Adrenal gland (tissue), 9 donors: ENCODE measurements at regions not wholly inside any gene's neighbourhood (a gene's known extent, or its start where the extent isn't known, plus 50 kb on each side); places are given as distances from the start of the nearest gene placed in this dataset.

Experiments
- DNase-seq, 7 donors: peaks; one replicate each; pipeline ENCODE4 v3.0.0-alpha.2; 2019 to 2020
- H3K27ac ChIP-seq, 5 donors: fragments of 200-600 bp; sonication (generic) in 4 of 5; 1 replicate in 3 of 5; 2 replicates in 2 of 5; pipeline versions ENCODE4 v1.5.1 to v1.8.0; 2016 to 2020; ENCODE audit warnings: mild to moderate bottlenecking in 1 of 5
- H3K27me3 ChIP-seq: fragments of 200-600 bp; 2 replicates; pipeline ENCODE4 v1.8.0; 2021
- H3K36me3 ChIP-seq, 2 donors: fragments of 200-600 bp; replicated peaks in 1 of 2; 1 replicate in 1 of 2; 2 replicates in 1 of 2; pipeline versions ENCODE4 v1.5.1 to v1.8.0; 2018 to 2022
- H3K4me1 ChIP-seq, 2 donors: fragments of 200-600 bp; replicated peaks in 1 of 2; 1 replicate in 1 of 2; 2 replicates in 1 of 2; pipeline versions ENCODE4 v1.5.1 to v1.8.0; 2018 to 2021
- H3K4me3 ChIP-seq, 4 donors: fragments of 200-600 bp; sonication (generic) in 3 of 4; one replicate each; pipeline ENCODE4 v1.5.1; 2016 to 2018
- H3K9me3 ChIP-seq, 3 donors: fragments of 200-600 bp; sonication (generic) in 1 of 3; replicated peaks in 1 of 3; 1 replicate in 2 of 3; 2 replicates in 1 of 3; pipeline versions ENCODE4 v1.5.1 to v1.8.0; 2016 to 2021
- POLR2A ChIP-seq, 2 donors: fragments of 450-650 bp; IDR thresholded peaks; one replicate each; pipeline ENCODE4 v1.6.1; 2017; ENCODE audit warnings: antibody characterized with exemption in 2 of 2, mild to moderate bottlenecking in 2 of 2, moderate library complexity in 1 of 2
- WGBS, 4 donors: extraction: QIAGEN DNeasy Blood & Tissue Kit in 2 of 4; methylation state at CpG; one replicate each; pipeline versions ENCODE4 v1.1.5 to v1.1.7; 2013 to 2017; 5-methylcytosine and 5-hydroxymethylcytosine counted together
- intact Hi-C, 2 donors: fragments of 100-400 bp; cut with DNase I; formaldehyde crosslinking; loops; one replicate each; pipeline versions ENCODE4 v1.14.1 to v1.15.0; 2022 to 2023
- TF ChIP-seq, protein P1 (sequence below), 6 experiments: fragments of 450-650 bp in 4 of 6; fragments of 200-600 bp in 2 of 6; sonication (generic) in 1 of 6; IDR thresholded peaks; 1 replicate in 5 of 6; 2 replicates in 1 of 6; pipeline versions ENCODE4 v1.5.1 to v1.8.0; 2016 to 2021; ENCODE audit warnings: antibody characterized with exemption in 6 of 6, mild to moderate bottlenecking in 2 of 6, moderate library complexity in 1 of 6
- donor health status: healthy with polysubstance abuse.
- donor health status: Bipolar disorder and iron deficiency.
- donor health status: DM: yes; HTN: yes; CAD: no.
- donor health status: DM: no; HTN: no; CAD: no.
- donor health status: DM: no; HTN: no; CAD: no.

DNA sequence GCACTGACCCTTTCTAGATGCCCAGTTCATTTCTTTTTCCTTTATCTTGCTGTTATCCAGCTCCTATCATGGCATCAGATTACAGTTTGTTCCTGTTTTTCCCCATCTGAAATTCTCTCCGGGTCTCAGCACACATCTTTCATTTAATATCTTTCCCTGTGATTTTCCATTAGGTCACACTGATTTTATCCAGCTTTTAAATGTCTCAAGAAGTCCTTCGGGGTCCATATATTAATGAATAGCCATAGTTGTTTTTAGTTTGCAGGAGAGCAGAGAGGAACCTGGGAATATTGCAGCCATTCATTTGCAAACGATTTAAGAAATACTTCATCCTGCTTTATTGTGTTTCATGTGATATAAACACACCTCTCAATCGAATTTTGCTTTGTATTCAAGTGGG lies 374.2 kb downstream of the TDRD15 start:
- Histone ChIP-seq H3K4me1 (no peaks in the 10 kb centered on the region), H3K36me3 (no peaks in the 10 kb centered on the region), H3K9me3 (peaks cover 0 to 4% (median 0%) of the 10 kb centered on the region in 3 donors), H3K27ac (no peak overlapping the region), H3K27me3 (no peaks in the 10 kb centered on the region), H3K4me3 (no peak overlapping the region)
- 34 to 53% (median 38%) methylated on average over 4 of the region's 4 CpGs for WGBS, 4 donors
- TF ChIP-seq, protein P1, sequence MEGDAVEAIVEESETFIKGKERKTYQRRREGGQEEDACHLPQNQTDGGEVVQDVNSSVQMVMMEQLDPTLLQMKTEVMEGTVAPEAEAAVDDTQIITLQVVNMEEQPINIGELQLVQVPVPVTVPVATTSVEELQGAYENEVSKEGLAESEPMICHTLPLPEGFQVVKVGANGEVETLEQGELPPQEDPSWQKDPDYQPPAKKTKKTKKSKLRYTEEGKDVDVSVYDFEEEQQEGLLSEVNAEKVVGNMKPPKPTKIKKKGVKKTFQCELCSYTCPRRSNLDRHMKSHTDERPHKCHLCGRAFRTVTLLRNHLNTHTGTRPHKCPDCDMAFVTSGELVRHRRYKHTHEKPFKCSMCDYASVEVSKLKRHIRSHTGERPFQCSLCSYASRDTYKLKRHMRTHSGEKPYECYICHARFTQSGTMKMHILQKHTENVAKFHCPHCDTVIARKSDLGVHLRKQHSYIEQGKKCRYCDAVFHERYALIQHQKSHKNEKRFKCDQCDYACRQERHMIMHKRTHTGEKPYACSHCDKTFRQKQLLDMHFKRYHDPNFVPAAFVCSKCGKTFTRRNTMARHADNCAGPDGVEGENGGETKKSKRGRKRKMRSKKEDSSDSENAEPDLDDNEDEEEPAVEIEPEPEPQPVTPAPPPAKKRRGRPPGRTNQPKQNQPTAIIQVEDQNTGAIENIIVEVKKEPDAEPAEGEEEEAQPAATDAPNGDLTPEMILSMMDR (IDR thresholded peaks at IDR 0.05), result no peak
- no peak for TF ChIP-seq POLR2A (IDR thresholded peaks at IDR 0.05)
- no peak for DNase-seq
- intact Hi-C loops, result no loop called here

DNA sequence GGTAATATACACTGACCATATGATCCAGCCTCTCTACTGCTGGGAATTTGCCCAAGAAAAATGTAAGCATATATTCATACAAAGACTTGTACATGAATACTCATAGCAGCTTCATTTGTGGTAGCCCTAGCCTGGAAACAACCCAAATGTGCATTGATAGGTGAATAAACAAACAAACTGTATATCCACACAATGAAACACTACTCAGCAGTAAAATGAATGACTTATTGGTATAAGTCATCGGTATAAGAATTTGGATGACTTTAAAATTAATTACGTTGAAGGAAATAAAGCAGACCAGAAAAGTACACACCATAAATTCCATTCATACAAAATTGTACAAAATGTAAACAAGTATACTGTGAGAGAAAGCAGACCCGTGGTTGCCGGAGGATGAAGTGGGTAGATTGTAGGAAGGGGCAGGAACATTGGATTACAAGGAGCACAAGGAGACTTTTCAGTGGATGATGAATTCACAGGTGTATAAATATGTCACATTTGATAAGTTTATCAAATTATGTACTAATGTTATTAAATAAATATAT lies 376.7 kb downstream of the TDRD15 start:
- H3K4me3 ChIP-seq, result no peak overlapping the region
- intact Hi-C loops, result no loop called here
- no peak overlapping the region for H3K27ac ChIP-seq
- H3K27me3 ChIP-seq, result no peaks in the 10 kb centered on the region
- no peaks in the 10 kb centered on the region for H3K9me3 ChIP-seq
- 83 to 87% (median 86%) methylated on average over 4 of the region's 4 CpGs for WGBS, 4 donors
- H3K4me1 ChIP-seq, result no peaks in the 10 kb centered on the region
- no peak for TF ChIP-seq POLR2A (IDR thresholded peaks at IDR 0.05)
- TF ChIP-seq, protein P1 (IDR thresholded peaks at IDR 0.05), result no peak
- DNase-seq, result no peak
- H3K36me3 ChIP-seq, result no peaks in the 10 kb centered on the region

DNA sequence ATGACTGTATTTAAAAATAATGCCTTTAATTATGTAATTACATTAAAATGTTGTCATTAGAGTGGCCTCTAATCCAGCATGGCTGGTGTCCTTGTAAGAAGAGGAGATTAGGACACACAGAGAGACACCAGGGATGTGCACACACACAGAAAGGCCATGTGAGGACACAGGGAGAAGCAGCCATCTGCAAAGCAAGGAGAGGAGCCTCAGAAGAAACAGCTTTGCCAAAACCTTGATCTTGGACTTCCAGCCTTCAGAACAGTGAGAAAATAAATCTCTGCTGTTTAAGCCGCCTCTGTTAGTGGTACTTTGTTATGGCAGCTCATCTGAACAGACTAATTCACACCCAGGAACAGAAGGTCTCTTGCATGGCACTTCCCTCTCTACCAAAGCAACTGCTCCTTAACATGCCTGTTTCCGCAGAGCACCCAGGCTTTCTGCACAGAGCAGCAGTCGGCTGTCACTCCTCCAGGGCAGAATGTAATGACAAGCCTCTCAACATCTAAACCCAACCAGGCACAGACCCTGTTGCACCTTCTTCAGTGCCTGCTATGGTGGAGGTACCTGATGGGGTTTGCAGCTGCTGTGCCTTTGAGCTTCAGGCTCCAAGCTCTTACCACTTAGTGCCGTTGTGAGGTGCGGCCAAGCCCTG lies 377.7 kb downstream of the TDRD15 start:
- Histone ChIP-seq H3K4me3 (no peak overlapping the region), H3K9me3 (no peaks in the 10 kb centered on the region), H3K36me3 (no peaks in the 10 kb centered on the region), H3K27me3 (no peaks in the 10 kb centered on the region), H3K4me1 (no peaks in the 10 kb centered on the region), H3K27ac (no peak overlapping the region)
- WGBS, 4 donors, result 67 to 84% (median 77%) methylated on average over 5 of the region's 5 CpGs
- TF ChIP-seq POLR2A (IDR thresholded peaks at IDR 0.05), result no peak
- TF ChIP-seq, protein P1 (IDR thresholded peaks at IDR 0.05), result no peak
- intact Hi-C loops, result no loop called here
- no peak for DNase-seq

DNA sequence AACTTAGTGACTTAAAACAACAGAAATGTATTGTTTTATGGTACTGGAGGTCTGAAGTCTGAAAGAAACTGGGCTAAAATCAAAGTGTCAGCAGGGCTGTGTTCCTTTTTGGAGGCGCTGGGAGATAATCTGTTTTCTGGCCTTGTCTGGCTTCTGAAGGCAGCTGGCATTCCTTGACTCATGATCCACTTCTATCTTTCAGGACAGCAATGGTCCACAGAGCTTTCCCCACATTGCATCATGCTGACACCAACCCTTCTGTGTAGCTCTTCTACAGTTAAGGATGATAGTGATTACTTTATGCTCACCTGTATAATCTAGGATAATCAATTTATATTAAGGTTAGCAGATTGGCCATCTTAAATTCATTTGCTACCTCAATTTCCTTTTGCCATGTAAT lies 392.1 kb downstream of the TDRD15 start:
- H3K4me3 ChIP-seq, result no peak overlapping the region
- TF ChIP-seq POLR2A (IDR thresholded peaks at IDR 0.05), result no peak
- TF ChIP-seq, protein P1 (IDR thresholded peaks at IDR 0.05), result no peak

More for the DNA sequence above, 392.1 kb downstream of the TDRD15 start:
- H3K4me1 ChIP-seq, result no peaks in the 10 kb centered on the region
- no peaks in the 10 kb centered on the region for H3K9me3 ChIP-seq
- H3K27ac ChIP-seq, result no peak overlapping the region
- H3K36me3 ChIP-seq, result no peaks in the 10 kb centered on the region
- no peaks in the 10 kb centered on the region for H3K27me3 ChIP-seq
- 72 to 86% (median 81%) methylated on average over 1 of the region's 1 CpG for WGBS, 4 donors
- intact Hi-C loops, result no loop called here
- DNase-seq, result no peak
